Gastroesophageal sphincter (tissue), 4 donors: ENCODE measurements at regions not wholly inside any gene's neighbourhood (a gene's known extent, or its start where the extent isn't known, plus 50 kb on each side); places are given as distances from the start of the nearest gene placed in this dataset.
"Not testable (repeated sequence)": the region's sequence is repeated elsewhere in the genome, so short reads cannot be mapped to it uniquely, and the experiment has no call there.

ENCODE experiments used
- ATAC-seq: fragments of 150-250 bp; one replicate; pipeline ENCODE4 v1.9.1; 2016; ENCODE audit warnings: mild to moderate bottlenecking, moderate library complexity
- H3K27ac ChIP-seq, 4 donors: fragments of 200-600 bp; sonication (generic) in 3 of 4; 1 replicate in 3 of 4; 2 replicates in 1 of 4; pipeline ENCODE4 v1.5.1; 2016 to 2019
- H3K27me3 ChIP-seq: fragments of 200-600 bp; sonication (generic); one replicate; pipeline ENCODE4 v1.5.1; 2019
- H3K36me3 ChIP-seq, 2 donors: fragments of 200-600 bp; sonication (generic); one replicate each; pipeline ENCODE4 v1.5.1; 2019; ENCODE audit warnings: control low read depth in 1 of 2
- H3K4me1 ChIP-seq, 3 donors: fragments of 200-600 bp; sonication (generic); 1 replicate in 2 of 3; 2 replicates in 1 of 3; pipeline ENCODE4 v1.5.1; 2016 to 2019; ENCODE audit warnings: control low read depth in 2 of 3
- H3K4me3 ChIP-seq, 2 donors: fragments of 200-600 bp; sonication (generic); one replicate each; pipeline ENCODE4 v1.5.1; 2019; ENCODE audit warnings: mild to moderate bottlenecking in 1 of 2, moderate library complexity in 1 of 2
- H3K9me3 ChIP-seq, 3 donors: fragments of 200-600 bp; sonication (generic); one replicate each; pipeline ENCODE4 v1.5.1; 2017 to 2019; ENCODE audit warnings: control low read depth in 2 of 3
- CTCF ChIP-seq, 4 experiments: fragments of 200-600 bp in 2 of 4; fragments of 450-650 bp in 2 of 4; sonication (generic) in 1 of 4; IDR thresholded peaks; one replicate each; pipeline ENCODE4 v1.5.1; 2017 to 2019; ENCODE audit warnings: antibody characterized with exemption in 4 of 4, mild to moderate bottlenecking in 2 of 4, moderate library complexity in 2 of 4
- EP300 ChIP-seq: sonication (generic); formaldehyde crosslinking; IDR thresholded peaks from one replicate; pipeline ENCODE4 v1.6.1; 2017; ENCODE audit warnings: antibody characterized with exemption, mild to moderate bottlenecking
- POLR2A ChIP-seq, 2 donors: fragments of 450-650 bp; IDR thresholded peaks; one replicate each; pipeline ENCODE4 v1.6.1; 2017; ENCODE audit warnings: antibody characterized with exemption in 2 of 2, mild to moderate bottlenecking in 2 of 2, moderate library complexity in 1 of 2
- POLR2AphosphoS5 ChIP-seq: sonication (generic); formaldehyde crosslinking; IDR thresholded peaks from one replicate; pipeline ENCODE4 v1.6.1; 2017; ENCODE audit warnings: antibody characterized with exemption
- WGBS, 2 donors: methylation state at CpG; one replicate each; pipeline ENCODE4 v1.1.5; 2018; ENCODE audit warnings: low coverage in 1 of 2; 5-methylcytosine and 5-hydroxymethylcytosine counted together

GRCh38 chr14:104416383-104416782, 163.2 kb upstream of the C14orf180 start:
- TF ChIP-seq CTCF (IDR thresholded peaks at IDR 0.05) (no peak), POLR2AphosphoS5 (no peak), EP300 (no peak), POLR2A (IDR thresholded peaks at IDR 0.05) (no peak)
- WGBS, 2 donors: 47 to 71% methylated on average over 1 of the region's 1 CpG
- no peaks in the 10 kb centered on the region for H3K9me3 ChIP-seq
- H3K4me1 ChIP-seq: no peaks in the 10 kb centered on the region
- no peak overlapping the region for H3K27ac ChIP-seq
- H3K27me3 ChIP-seq: no peaks in the 10 kb centered on the region
- ATAC-seq: no peak
- H3K4me3 ChIP-seq: no peak overlapping the region
- H3K36me3 ChIP-seq: no peaks in the 10 kb centered on the region

GRCh38 chr14:104419865-104420505, 159.6 kb upstream of the C14orf180 start:
- TF ChIP-seq EP300 (no peak), POLR2AphosphoS5 (no peak), POLR2A (IDR thresholded peaks at IDR 0.05) (no peak), CTCF (IDR thresholded peaks at IDR 0.05) (no peak)
- H3K36me3 ChIP-seq: no peaks in the 10 kb centered on the region
- H3K9me3 ChIP-seq: no peaks in the 10 kb centered on the region
- H3K4me1 ChIP-seq: peaks cover 0 to 7% (median 0%) of the 10 kb centered on the region in 3 donors
- ATAC-seq: no peak
- no peak overlapping the region for H3K4me3 ChIP-seq
- 46 to 75% methylated on average over 6 of the region's 6 CpGs for WGBS, 2 donors
- H3K27me3 ChIP-seq: peaks cover 17% of the 10 kb centered on the region
- no peak overlapping the region for H3K27ac ChIP-seq

GRCh38 chr14:104420523-104420922, 159.0 kb upstream of the C14orf180 start:
- ATAC-seq, H3K9me3 ChIP-seq, H3K27ac ChIP-seq, H3K36me3 ChIP-seq, H3K4me1 ChIP-seq, H3K4me3 ChIP-seq: not testable (repeated sequence)
- 90% methylated on average over 3 of the region's 3 CpGs; no CpG with 5 or more reads in 1 of the 2 donors for WGBS, 2 donors
- H3K27me3 ChIP-seq: peaks cover 22% of the 10 kb centered on the region

- TF ChIP-seq CTCF (IDR thresholded peaks at IDR 0.05): no peak
- no peak for TF ChIP-seq EP300
- TF ChIP-seq POLR2A (IDR thresholded peaks at IDR 0.05): no peak
- no peak for TF ChIP-seq POLR2AphosphoS5
- WGBS, 2 donors: 80 to 100% methylated on average over 1 of the region's 13 CpGs
- H3K9me3 ChIP-seq: no peaks in the 10 kb centered on the region
- peaks cover 27% of the 10 kb centered on the region for H3K27me3 ChIP-seq
- H3K4me3 ChIP-seq: no peak overlapping the region
- ATAC-seq: peak; percentile 14
- no peaks in the 10 kb centered on the region for H3K36me3 ChIP-seq
- H3K27ac ChIP-seq: no peak overlapping the region
- H3K4me1 ChIP-seq: peaks cover 0 to 7% (median 0%) of the 10 kb centered on the region in 3 donors
Observed at GRCh38 chr14:104420990-104421389, 158.6 kb upstream of the C14orf180 start.

GRCh38 chr14:104421401-104421821, 158.2 kb upstream of the C14orf180 start:
- ATAC-seq: no peak
- H3K4me1 ChIP-seq: peaks cover 0 to 7% (median 0%) of the 10 kb centered on the region in 3 donors

More at GRCh38 chr14:104421401-104421821, 158.2 kb upstream of the C14orf180 start:
- H3K4me3 ChIP-seq: no peak overlapping the region
- H3K27me3 ChIP-seq: peaks cover 31% of the 10 kb centered on the region
- no peaks in the 10 kb centered on the region for H3K9me3 ChIP-seq
- H3K27ac ChIP-seq: no peak overlapping the region
- TF ChIP-seq CTCF (IDR thresholded peaks at IDR 0.05) (no peak), POLR2AphosphoS5 (no peak), POLR2A (IDR thresholded peaks at IDR 0.05) (no peak), EP300 (no peak)
- WGBS, 2 donors: no CpG with 5 or more reads among the region's 4 CpGs
- no peaks in the 10 kb centered on the region for H3K36me3 ChIP-seq
